ENCODE measurements at regions not wholly inside any gene's neighbourhood (a gene's known extent, or its start where the extent isn't known, plus 50 kb on each side); places are given as distances from the start of the nearest gene placed in this dataset.
"Not testable (repeated sequence)": the region's sequence is repeated elsewhere in the genome, so short reads cannot be mapped to it uniquely, and the experiment has no call there.

DNA sequence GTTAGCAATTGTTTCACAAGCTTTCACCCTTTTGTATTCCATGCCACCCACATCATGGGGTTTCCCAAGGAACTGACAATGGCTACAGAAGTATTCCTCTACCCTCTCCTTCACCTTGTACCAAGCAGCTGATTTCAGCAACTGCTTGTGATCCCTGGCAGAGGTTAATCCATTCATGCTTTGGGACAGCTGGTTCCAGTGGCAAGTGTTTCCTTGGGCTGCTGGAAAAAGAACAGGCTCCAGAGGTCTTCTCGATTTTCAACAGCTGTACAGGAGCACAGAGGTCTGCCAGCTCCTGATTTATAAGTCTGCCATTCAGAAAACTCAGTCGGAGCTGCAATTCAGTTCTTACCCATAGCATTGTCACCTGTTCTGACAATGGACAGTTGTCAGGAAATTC, 239.2 kb upstream of the CWC22 start:
- no peak for DNase-seq (ENCODE audit: low spot score)
- ATAC-seq, result no peak

DNA sequence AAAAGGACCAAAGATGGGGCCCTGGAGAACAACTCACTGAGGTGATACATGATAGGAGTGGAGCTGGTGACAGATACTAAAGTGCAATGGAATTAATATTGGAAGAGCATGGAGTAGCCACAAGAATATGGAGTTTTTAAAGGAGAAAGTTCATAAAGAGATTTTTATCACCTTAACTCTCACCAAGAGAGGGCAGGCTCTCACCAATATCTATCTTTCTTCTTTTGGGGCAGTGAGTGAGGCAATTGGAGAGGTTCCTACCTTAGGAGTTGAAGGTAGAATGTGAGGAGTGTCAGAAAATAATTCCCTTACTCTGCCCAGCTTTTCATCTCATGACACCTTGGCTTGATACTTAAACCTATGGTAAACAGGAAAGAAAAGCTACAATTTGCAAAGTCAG, 233.7 kb upstream of the CWC22 start:
- no peak for ATAC-seq
- no peak for DNase-seq (ENCODE audit: low spot score)

DNA sequence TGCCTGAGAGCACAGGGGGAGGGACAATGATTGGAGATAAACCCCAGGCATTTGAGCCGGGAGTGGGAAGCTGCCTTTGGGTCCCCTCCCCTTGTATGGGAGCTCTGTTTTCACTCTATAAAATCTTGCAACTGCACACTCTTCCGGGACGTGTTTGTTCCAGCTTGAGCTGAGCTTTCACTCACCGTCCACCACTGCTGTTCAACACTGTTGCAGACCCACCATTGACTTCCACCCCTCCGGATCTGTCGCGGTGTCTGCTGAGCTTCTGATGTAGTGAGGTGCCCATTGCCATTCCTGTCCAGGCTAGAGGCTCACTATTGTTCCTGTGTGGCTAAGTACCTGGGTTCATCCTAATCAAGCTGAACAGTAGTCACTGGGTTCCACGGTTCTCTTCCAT, 231.6 kb upstream of the CWC22 start:
- DNase-seq (ENCODE audit: low spot score) (no peak), ATAC-seq (no peak)

DNA sequence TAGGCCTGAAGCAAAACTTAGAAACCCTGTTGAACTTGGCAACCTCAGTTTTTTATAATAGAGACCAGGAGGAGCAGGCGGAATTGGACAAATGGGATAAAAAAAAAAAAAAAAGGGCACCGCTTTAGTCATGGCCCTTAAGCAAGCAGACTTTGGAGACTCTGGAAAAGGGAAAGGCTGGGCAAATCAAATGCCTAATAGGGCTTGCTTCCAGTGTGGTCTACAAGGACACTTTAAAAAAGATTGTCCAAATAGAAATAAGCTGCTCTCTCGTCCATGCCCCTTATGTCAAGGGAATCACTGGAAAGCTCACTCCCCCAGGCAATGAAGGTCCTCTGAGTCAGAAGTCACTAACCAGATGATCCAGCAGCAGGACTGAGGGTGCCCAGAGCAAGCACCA, 229.0 kb upstream of the CWC22 start:
- ATAC-seq; DNase-seq (ENCODE audit: low spot score): not testable (repeated sequence)

DNA sequence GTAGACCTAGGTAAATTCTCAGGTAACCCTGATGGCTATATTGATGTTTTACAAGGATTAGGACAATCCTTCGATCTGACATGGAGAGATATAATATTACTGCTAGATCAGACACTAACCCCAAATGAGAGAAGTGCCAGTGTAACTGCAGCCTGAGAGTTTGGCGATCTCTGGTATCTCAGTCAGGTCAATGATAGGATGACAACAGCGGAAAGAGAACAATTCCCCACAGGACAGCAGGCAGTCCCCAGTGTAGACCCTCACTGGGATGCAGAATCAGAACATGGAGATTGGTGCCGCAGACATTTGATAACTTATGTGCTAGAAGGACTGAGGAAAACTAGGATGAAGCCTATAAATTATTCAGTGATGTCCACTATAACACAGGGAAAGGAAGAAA, 228.4 kb upstream of the CWC22 start:
- not testable (repeated sequence) for ATAC-seq; DNase-seq (ENCODE audit: low spot score)

DNA sequence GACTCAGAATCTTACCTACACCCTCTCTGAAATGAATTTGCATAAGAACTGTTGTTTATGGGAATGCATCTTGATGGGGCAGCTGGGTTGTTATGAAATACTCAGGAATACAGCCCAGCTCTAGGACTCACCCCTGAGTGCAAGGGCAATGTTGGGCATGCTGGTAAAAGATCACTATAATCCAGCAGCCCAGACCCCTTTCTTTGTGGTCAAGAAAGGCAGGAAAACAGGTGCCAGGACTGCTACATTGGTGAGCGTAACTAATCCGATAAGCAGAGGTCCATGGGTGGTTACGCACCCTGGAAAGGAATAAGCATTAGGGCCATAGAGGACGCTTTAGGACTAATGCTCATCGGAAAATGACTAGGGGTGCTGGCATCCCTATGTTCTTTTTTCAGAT, 227.9 kb upstream of the CWC22 start:
- not testable (repeated sequence) for DNase-seq (ENCODE audit: low spot score); ATAC-seq

DNA sequence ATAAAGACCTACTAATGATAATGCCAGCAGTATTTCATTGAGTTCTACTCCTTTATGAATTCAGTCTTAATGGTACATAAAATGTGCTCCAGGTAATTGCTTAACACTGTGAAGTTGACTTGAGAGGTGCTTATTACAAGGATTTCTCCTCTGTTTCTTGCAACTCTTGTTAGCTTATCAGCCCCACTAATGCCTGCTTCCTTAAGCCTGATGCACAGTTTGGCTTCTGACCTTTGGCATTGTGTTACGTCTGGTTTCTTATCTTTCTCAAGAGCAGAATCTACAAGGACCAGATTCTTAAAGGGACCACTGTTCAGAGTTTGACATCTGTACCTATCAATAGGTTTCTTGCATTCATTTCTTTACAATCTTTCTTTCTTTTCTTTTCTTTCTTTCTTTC, 223.9 kb upstream of the CWC22 start:
- ATAC-seq, result no peak
- no peak for DNase-seq (ENCODE audit: low spot score)

DNA sequence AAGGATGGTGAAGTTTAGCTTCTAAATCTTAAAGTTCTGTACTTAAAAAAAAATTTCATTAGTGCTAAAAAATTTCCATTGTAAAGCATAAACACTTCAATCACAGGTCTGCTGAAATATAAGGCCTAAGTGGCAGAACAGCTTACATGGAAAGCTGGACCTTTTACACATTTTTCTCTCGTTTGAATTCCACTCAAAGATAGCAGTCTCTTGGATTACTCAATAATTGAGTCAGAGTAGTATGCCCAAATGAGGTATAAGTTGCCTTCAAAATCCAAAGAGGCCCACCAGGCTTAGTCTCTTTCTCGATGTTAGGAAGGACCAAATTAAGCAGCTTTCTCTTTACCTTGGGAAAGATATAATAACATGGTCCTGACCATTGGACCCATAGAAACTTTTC, 220.4 kb upstream of the CWC22 start:
- no peak for ATAC-seq
- DNase-seq (ENCODE audit: low spot score), result no peak

DNA sequence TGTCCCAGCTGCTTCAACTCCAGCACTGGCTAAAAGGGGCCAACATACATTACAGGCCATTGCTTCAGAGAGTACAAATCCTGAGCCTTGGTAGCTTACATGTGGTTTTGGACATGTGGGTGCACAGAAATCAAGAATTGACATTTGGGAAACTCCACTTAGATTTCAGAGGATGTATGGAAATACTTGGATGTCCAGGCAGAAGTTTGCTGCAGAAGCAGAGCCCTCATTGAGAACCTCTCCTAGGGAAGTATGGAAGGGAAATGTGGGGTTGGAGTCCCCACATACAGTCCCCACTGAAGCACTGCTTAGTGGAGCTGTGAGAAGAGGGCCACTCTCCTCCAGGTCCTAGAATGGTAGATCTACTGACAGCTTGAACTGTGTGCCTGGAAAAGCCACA, 218.0 kb upstream of the CWC22 start:
- ATAC-seq (no peak), DNase-seq (ENCODE audit: low spot score) (no peak)

DNA sequence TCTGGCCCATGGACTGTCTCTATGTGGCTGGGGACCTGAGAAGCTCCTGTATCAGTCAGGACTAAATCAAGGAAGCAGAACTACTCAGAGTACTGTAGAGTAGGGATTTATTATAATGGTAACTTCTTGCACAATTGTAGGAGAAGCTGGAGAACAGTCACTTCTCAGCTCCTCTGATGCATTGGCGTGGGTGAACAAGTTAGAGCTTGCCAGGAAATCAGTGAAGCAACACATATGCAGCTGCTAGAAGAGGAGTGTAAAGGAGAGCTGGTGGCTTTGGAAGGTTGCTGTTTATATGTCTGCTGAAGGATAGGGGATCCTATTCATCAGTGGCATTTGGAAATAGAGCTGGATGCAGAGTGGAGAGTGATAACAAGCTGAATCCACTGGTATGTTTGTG, 215.5 kb upstream of the CWC22 start:
- DNase-seq (ENCODE audit: low spot score) (no peak), ATAC-seq (no peak)

DNA sequence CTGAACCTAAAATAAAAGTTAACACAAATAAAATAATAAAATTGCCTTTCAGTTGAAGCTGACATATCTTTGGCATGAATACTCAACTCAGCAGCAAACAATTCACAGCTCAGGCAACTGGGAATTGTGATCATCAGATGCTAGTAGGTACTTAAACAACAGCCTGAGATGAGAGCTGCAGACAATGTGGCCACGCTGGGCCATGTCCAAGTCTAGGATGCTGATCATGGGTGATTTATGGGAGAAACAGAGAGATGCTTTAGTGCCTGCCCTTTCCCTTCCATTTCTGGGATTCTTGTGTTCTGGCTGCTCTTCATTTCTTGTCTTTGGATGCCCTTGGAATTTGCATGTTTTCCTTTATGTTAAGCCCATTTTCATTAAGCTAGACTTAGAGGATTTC, 212.4 kb upstream of the CWC22 start:
- no peak for ATAC-seq
- DNase-seq (ENCODE audit: low spot score), result no peak

DNA sequence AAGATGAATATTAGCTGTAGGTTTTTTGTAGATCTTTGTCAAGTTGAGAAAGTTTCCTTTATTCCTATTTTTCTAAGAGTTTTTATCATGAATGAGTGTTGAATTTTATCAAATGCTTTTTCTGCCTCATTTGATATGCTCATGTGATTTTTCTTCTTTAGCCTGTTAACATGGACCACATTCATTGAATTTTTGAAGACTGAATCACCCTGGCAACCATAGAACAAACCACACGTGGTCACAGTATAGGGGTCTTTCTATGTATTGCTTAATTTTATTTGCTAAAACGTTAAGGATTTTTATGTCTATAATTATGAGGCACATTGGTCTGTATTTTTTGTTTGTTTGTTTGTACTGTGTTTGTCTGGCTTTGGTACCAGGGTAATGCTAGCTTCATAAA, 201.7 kb upstream of the CWC22 start:
- DNase-seq (ENCODE audit: low spot score) (no peak), ATAC-seq (no peak)

DNA sequence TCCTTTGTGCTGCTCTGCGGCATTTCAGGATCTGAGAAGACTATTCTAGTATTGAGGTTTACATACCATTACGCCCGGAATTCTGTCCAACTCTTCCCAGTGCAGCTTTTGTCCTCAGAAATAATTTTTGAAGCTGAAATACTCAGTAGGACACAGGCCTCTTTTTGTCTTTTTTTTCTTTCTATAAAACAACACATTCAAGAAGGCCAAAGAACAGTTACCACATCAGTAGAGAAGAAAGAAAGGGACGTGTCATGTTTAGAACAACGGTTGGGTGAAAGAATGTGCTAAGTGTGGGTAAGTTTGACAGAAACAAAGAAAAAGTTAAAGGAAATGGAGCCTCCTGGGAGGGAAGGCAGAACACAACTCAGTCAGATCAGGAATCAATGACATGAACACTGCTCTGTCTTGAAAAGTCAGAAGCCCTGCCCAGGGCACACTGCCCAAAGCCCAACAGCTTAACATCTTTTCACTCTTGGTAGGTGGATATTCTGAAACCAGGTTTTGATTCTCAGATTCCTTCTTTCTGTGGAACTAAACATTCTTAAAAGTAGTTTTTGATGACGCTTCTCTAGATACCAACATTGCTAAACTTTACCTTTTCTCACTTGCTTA, 198.6 kb upstream of the CWC22 start:
- no peak for DNase-seq (ENCODE audit: low spot score)
- ATAC-seq, result no peak

DNA sequence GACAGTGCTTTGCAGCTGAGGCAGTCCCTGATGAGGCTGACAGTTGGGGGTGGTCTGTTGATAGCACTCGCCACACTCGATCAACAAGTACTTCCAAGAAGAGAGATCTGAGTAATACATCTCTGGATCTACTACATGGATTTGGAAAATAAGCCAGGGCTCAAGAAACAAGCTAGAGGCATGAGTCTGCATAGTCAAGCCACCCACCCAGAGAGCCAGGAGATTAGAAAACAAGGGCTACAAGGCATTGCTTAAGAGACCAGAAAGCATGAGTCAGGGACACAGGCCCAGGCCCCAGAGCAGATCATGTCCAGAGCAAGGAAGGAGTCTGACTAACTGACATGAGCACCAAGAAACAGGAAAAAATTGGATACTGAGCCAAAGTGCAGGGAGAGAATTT, 196.9 kb upstream of the CWC22 start:
- no peak for ATAC-seq
- no peak for DNase-seq (ENCODE audit: low spot score)

DNA sequence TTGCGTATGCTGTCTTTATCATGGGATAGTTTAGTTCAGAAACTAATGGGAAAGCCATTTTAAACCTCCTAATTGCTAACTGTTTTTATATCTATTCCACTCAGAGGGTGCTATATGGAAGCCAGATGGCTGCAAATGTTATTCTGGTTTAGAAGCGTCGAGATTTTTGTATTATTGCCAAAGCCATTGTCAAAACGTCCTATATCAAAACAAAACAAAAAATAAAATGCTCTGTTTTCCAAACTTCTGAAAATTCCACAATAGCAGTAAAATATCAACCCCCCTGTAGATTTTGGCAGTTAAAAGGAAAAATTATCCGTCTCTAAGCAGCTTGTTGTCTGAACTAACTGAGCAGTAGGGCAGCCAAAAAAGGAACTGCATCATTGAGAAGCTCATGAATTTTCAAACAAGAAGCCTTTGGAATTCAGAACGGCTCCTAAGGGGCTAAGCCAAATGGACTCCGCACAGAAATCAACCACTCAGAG, 195.4 kb upstream of the CWC22 start:
- DNase-seq (ENCODE audit: low spot score) (no peak), ATAC-seq (no peak)

DNA sequence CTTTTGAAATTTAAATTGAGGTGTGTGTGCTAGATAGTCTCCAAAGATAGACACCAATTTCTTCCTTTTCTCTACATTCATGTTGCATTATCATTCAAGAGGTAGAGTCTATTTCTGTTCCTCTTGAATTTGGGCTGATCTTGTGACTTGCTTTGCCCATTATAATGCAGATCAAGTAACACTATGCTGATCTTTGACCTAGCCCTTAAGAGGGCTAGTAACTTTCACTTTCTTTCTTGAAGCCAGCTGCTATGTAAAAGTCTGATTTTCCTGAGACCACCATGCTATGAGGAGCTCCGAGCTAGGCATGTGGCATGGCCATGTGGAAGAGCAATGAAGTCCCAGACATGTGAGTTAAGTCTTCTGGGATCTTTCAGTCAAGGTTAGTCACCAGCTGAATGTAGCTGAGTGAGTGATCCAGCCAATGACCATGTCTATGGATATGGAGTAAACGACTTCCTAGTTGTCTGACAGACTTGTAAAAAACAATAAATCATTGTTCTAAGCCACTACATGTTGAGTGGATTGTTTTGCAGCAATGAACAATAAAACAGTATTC, 189.4 kb upstream of the CWC22 start:
- peak; percentile 45 for ATAC-seq
- DNase-seq (ENCODE audit: low spot score), result no peak

DNA sequence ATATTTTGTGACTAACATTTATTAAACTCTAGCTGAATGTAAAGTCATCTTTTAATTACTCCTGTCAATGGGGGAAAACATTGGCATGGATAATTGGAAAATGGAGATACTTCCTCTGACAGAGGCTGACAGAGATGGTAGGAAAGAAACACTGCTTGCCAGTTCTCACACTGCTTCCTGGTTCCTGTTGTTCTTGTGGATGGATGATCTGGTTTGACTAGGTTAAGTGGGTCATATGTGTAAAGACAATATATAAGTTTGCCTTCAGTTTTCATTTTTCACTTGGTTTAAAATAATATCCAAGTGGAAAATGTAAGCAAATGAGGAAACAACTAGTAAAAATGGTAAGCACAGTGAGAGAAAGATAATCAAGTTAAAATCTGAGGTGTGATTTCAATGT, 188.8 kb upstream of the CWC22 start:
- ATAC-seq (no peak), DNase-seq (ENCODE audit: low spot score) (no peak)

DNA sequence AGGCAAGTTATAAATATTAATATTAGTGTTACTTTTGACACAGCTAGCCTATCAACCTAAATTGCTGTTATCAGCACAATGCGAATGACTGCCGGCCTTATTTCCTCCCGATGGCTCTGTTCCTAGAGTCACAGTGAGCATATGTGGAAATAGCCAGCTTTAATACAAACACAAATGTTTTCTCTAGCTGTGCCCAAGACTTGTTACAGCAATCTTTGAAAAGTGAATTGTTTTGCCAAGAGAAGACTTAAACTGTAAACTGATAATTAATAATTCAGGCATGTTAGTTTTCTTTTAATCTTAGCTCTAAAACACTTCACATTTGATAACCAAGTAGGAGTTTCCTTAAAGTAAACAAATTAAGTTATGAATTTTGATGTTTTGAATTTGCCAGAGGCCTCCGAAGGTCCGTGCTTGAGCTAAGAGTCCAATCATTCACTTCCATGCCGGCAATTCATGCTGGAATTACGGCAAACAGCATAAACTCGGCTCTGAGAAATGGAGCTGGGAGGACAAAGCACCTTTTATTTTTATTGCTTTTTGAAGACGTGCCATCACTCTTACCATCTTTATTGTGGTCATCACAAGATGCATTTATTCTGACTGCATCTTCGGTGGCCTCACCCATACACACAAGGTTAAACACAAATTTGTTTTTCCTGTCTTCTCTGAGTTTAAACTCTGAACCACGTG, 184.5 kb upstream of the CWC22 start:
- peak; percentile 97 for ATAC-seq
- no peak for DNase-seq (ENCODE audit: low spot score)

DNA sequence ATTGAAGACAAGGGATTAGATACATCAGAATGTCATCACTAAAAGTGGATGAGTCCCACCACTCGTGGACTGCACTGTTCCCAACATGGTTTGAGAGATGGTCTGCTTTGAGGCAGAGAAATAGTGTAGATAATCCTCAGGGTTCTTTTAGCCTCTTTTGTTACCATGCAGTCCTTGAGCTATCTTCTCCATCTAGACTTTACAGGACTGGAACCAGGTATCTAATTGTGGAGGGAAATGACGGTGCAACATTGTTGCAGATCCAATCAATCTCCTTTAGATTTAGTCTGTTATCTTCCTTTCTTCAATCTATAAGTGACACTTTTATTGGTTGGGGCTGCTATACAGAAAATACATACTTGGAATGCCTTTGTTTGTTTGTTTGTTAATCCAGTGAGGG, 183.8 kb upstream of the CWC22 start:
- ATAC-seq (no peak), DNase-seq (ENCODE audit: low spot score) (no peak)

DNA sequence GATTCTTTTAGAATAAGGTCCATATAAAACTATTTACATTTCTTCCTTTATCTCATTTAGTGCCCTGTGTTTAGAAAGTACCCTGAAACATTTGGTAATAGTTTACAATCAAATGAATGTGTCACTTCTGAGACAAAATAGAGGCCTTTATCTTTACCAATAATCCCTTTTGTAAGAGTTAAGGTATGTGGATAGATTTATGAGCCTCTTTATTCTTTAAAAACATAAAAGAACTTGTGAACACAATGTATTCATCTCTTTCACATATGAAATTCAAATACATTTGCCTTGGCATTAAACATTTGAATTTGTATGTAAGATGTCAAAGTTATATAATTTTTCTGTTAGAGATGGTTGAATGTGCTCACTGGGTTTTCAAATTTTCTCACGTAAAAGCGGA, 180.5 kb upstream of the CWC22 start:
- ATAC-seq (no peak), DNase-seq (ENCODE audit: low spot score) (no peak)

DNA sequence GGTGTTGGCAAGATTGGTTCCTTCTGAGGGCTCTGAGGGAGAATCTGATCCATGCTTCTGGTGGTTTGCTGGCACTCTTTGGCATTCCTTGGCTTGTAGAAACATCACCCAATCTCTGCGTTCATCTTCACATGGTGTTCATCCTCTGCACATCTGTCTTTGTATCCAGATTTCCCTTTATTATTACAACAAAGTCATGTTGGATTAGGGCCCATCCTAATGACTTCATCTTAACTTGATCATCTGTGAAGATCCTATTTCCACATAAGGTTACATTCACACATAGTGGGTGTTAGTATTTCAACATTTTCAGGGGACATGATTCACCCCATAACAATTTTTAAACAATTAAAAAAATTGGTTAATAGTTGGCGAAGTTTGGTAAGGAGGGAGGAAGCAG, 177.4 kb upstream of the CWC22 start:
- DNase-seq (ENCODE audit: low spot score) (no peak), ATAC-seq (no peak)

DNA sequence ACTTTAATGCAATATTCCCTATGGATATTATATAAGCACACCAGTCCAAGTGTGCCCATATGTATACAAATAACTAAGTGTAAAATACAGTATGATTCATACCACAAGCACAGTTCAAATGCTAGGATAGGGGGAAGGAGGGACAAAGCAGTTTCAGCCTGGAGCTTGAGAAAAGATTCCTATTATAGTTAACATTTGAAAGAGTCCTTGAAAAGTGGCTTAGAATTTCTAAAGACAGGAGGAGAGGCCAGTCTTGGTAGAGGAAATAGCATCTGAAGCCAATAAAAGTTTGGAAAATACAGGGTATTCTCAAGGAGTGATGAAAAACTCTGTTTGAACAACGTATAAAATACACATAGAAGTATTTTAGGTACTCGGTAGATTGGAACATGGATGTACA, 173.4 kb upstream of the CWC22 start:
- ATAC-seq (no peak), DNase-seq (ENCODE audit: low spot score) (no peak)

DNA sequence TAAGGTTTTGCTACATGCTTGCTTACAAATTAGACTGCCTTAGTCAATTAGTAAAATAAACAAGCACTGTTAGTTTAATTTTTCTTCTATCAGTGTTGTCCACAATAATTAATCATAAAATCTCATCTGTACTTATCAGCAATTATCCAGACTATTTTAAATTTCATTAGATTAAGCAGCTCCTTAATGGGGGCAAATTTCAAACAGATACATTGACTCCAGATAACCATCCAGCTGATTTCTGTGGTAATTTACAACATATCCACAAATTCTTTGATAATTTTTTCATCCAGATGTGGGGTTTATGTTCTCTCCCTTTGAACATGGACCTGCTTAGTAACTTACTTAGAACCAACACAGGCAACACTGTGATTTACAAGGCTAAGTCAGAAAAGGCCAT, 170.4 kb upstream of the CWC22 start:
- no peak for DNase-seq (ENCODE audit: low spot score)
- no peak for ATAC-seq
